HepG2 (cell line): ENCODE measurements at regions not wholly inside any gene's neighbourhood (a gene's known extent, or its start where the extent isn't known, plus 50 kb on each side); places are given as distances from the start of the nearest gene placed in this dataset.

Source experiments
- ATAC-seq: fragments of 200-7000 bp; cut with Tn5 transposase; 3 replicates; pipeline ENCODE4 v1.9.1; 2020; ENCODE audit warnings: mild to moderate bottlenecking, moderate library complexity
- BruUV-seq: library from RNA; stranded (reverse); fragments of 400-500 nt; replicated peaks from 2 replicates; lab custom pipeline; 2021; lab: Mats Ljungman, UMichigan
- CTCF ChIA-PET: fragments of 300-600 bp; formaldehyde crosslinking; extraction: SDS; loops from one replicate; lab custom pipeline; 2021; ENCODE audit warnings: low total read pairs, inconsistent platforms, low intra/inter-chr PET ratio; lab: Yijun Ruan, JAX
- POLR2A ChIA-PET: fragments of 350-600 bp; sonication (Branson Sonifier 250); formaldehyde crosslinking; loops from one replicate; lab custom pipeline; 2020; ENCODE audit warnings: antibody characterized with exemption, inconsistent platforms; lab: Yijun Ruan, JAX
- DNase-seq: peaks from one replicate; pipeline ENCODE4 v3.0.0-alpha.2; 2015; ENCODE audit warnings: low spot score
- FAIRE-seq: peaks from 3 replicates; lab custom pipeline; 2011; peaks lifted over from hg19 to GRCh38; lab: Jason Lieb, UNC
- H2AFZ ChIP-seq: one replicate; pipeline ENCODE4 v1.6.1; 2011; ENCODE audit warnings: low read length, inconsistent platforms
- H3K27ac ChIP-seq: fragments of 300-600 bp; 3 replicates; pipeline ENCODE4 v1.8.0; 2011; ENCODE audit warnings: mixed run types, mild to moderate bottlenecking, mixed read lengths, low read length, inconsistent platforms; ENCODE audit not compliant: insufficient read depth; ENCODE audit errors: extremely low read length
- H3K27me3 ChIP-seq, 2 experiments: fragments of 200-600 bp in 1 of 2; 2 replicates in 1 of 2; 3 replicates in 1 of 2; pipeline versions ENCODE4 v1.6.0 to v1.8.0; 2011; ENCODE audit warnings: low read length in 2 of 2, mild to moderate bottlenecking in 2 of 2, moderate library complexity in 2 of 2, inconsistent platforms in 1 of 2; ENCODE audit not compliant: insufficient read depth in 2 of 2, control insufficient read depth in 1 of 2
- H3K36me3 ChIP-seq, 2 experiments: fragments of 200-600 bp in 1 of 2; replicated peaks in 1 of 2; 2 replicates in 1 of 2; 3 replicates in 1 of 2; pipeline versions ENCODE4 v1.5.1 to v1.8.0; 2011; ENCODE audit warnings: low read length in 2 of 2, inconsistent platforms in 1 of 2; ENCODE audit not compliant: insufficient read depth in 2 of 2, control insufficient read depth in 1 of 2
- H3K4me1 ChIP-seq: 2 replicates; pipeline ENCODE4 v1.5.1; 2012; ENCODE audit warnings: low read length, inconsistent platforms; ENCODE audit not compliant: insufficient read depth
- H3K4me2 ChIP-seq: 2 replicates; pipeline ENCODE4 v1.6.0; 2011; ENCODE audit warnings: low read depth, low read length, inconsistent platforms
- H3K4me3 ChIP-seq, 3 experiments: fragments of 200-600 bp in 1 of 3; sonication (generic), shearing (Covaris generic) in 1 of 3; replicated peaks in 1 of 3; 2 replicates each; pipeline ENCODE4 v1.5.1; 2011 to 2016; ENCODE audit warnings: low read length in 3 of 3, inconsistent platforms in 2 of 3, low read depth in 2 of 3, mild to moderate bottlenecking in 2 of 3, control low read depth in 1 of 3, mixed read lengths in 1 of 3; ENCODE audit not compliant: insufficient read depth in 1 of 3
- H3K79me2 ChIP-seq: one replicate; pipeline ENCODE4 v1.6.1; 2011; ENCODE audit warnings: low read length, inconsistent platforms; ENCODE audit not compliant: insufficient read depth
- H3K9ac ChIP-seq: 2 replicates; pipeline ENCODE4 v1.6.0; 2011; ENCODE audit warnings: mild to moderate bottlenecking, low read depth, low read length, inconsistent platforms; ENCODE audit not compliant: insufficient read depth
- H3K9me3 ChIP-seq: 2 replicates; pipeline ENCODE4 v1.5.1; 2012; ENCODE audit warnings: mild to moderate bottlenecking, low read length
- H4K20me1 ChIP-seq: 2 replicates; pipeline ENCODE4 v1.6.0; 2011; ENCODE audit warnings: inconsistent platforms, mild to moderate bottlenecking, low read length, moderate library complexity; ENCODE audit not compliant: insufficient read depth
- ADNP ChIP-seq: sonication (generic); formaldehyde crosslinking; IDR thresholded peaks from 2 replicates; pipeline ENCODE4 v1.4.0; 2020; ENCODE audit warnings: missing genetic modification reagents
- HNRNPLL ChIP-seq: fragments of 200-400 bp; formaldehyde crosslinking; IDR thresholded peaks from 2 replicates; pipeline ENCODE4 v1.6.1; 2017; ENCODE audit warnings: mild to moderate bottlenecking, low read depth, low read length; ENCODE audit not compliant: poor library complexity, severe bottlenecking
- MAFF ChIP-seq: IDR thresholded peaks from 2 replicates; pipeline ENCODE4 v1.6.1; 2011; ENCODE audit warnings: low read depth, low read length, improper control_type of control experiment
- NRL ChIP-seq: sonication (generic); formaldehyde crosslinking; IDR thresholded peaks from 2 replicates; pipeline ENCODE4 v1.5.0; 2020; ENCODE audit warnings: missing genetic modification reagents, mild to moderate bottlenecking, moderate library complexity, borderline replicate concordance
- SNAI1 ChIP-seq: sonication (generic); formaldehyde crosslinking; IDR thresholded peaks from 2 replicates; pipeline ENCODE4 v1.5.0; 2020; ENCODE audit warnings: mild to moderate bottlenecking, missing genetic modification reagents, borderline replicate concordance
- SNAPC4 ChIP-seq: sonication (generic); formaldehyde crosslinking; IDR thresholded peaks from 2 replicates; pipeline ENCODE4 v1.4.0; 2020; ENCODE audit warnings: mild to moderate bottlenecking, missing genetic modification reagents
- ZBTB20 ChIP-seq: sonication (generic); formaldehyde crosslinking; IDR thresholded peaks from 2 replicates; pipeline ENCODE4 v1.8.1; 2023; ENCODE audit warnings: missing genetic modification reagents, low read depth, mild to moderate bottlenecking, borderline replicate concordance
- ZNF136 ChIP-seq: sonication (generic); formaldehyde crosslinking; IDR thresholded peaks from 2 replicates; pipeline ENCODE4 v1.8.1; 2022; ENCODE audit warnings: low read depth, mild to moderate bottlenecking, moderate library complexity, missing genetic modification reagents
- ZNF281 ChIP-seq: sonication (generic); formaldehyde crosslinking; IDR thresholded peaks from 2 replicates; pipeline ENCODE4 v1.4.0; 2020; ENCODE audit warnings: missing genetic modification reagents, borderline replicate concordance
- ZNF577 ChIP-seq: sonication (generic); formaldehyde crosslinking; IDR thresholded peaks from 2 replicates; pipeline ENCODE4 v1.4.0; 2020; ENCODE audit warnings: mild to moderate bottlenecking, low read depth, missing genetic modification reagents, borderline replicate concordance
- ZSCAN25 ChIP-seq: sonication (generic); formaldehyde crosslinking; IDR thresholded peaks from 2 replicates; pipeline ENCODE4 v1.8.0; 2022; ENCODE audit warnings: mild to moderate bottlenecking, missing genetic modification reagents
- WGBS: methylation state at CpG from one replicate; pipeline ENCODE4 v1.1.6; 2017; ENCODE audit warnings: low lambda C conversion rate; 5-methylcytosine and 5-hydroxymethylcytosine counted together
- in situ Hi-C: cut with HindIII; loops from 2 replicates; pipeline ENCODE4 v1.10.0; 2017; ENCODE audit warnings: low pct_unique_long_range_greater_than_20kb; ENCODE audit not compliant: extremely low pct_ligation_motif_present
- intact Hi-C: fragments of 100-400 bp; cut with micrococcal nuclease; formaldehyde crosslinking; loops from one replicate; pipeline ENCODE4 v1.10.0; 2022; ENCODE audit not compliant: unreplicated experiment

GRCh38 chr1:98403963-98404480 lies 257.5 kb upstream of the SNX7 start:
- Histone ChIP-seq H3K36me3 (no peaks in the 10 kb centered on the region), H3K4me2 (no peak overlapping the region), H3K27ac (no peak overlapping the region), H3K4me1 (no peaks in the 10 kb centered on the region), H3K9me3 (no peaks in the 10 kb centered on the region), H3K9ac (no peak overlapping the region), H2AFZ (no peak overlapping the region), H3K4me3 (no peak overlapping the region), H3K79me2 (no peaks in the 10 kb centered on the region), H3K27me3 (no peaks in the 10 kb centered on the region), H4K20me1 (no peaks in the 10 kb centered on the region)
- POLR2A ChIA-PET, result no interaction called here
- DNase-seq (no peak), FAIRE-seq (no peak), ATAC-seq (no peak)
- intact Hi-C loops (no loop called here), in situ Hi-C loops (no loop called here)
- 2% methylated on average over 2 of the region's 2 CpGs for WGBS
- no TSS peak for BruUV-seq
- CTCF ChIA-PET, result no interaction called here
- no peak for TF ChIP-seq HNRNPLL

GRCh38 chr1:98402860-98403259 lies 258.7 kb upstream of the SNX7 start:
- ATAC-seq (no peak), FAIRE-seq (no peak), DNase-seq (no peak)
- Histone ChIP-seq H3K4me2 (no peak overlapping the region), H3K4me1 (no peaks in the 10 kb centered on the region), H3K27me3 (no peaks in the 10 kb centered on the region), H3K79me2 (no peaks in the 10 kb centered on the region), H3K9ac (no peak overlapping the region), H4K20me1 (no peaks in the 10 kb centered on the region), H3K27ac (no peak overlapping the region), H3K9me3 (no peaks in the 10 kb centered on the region), H3K4me3 (no peak overlapping the region), H2AFZ (no peak overlapping the region), H3K36me3 (no peaks in the 10 kb centered on the region)
- ChIA-PET POLR2A (no interaction called here), CTCF (no interaction called here)
- in situ Hi-C loops (no loop called here), intact Hi-C loops (no loop called here)
- no TSS peak for BruUV-seq
- no peak for TF ChIP-seq ZNF281 (CRISPR knock-in tag)
- TF ChIP-seq ZNF577 (CRISPR knock-in tag), result no peak
- no peak for TF ChIP-seq ADNP (CRISPR knock-in tag)
- TF ChIP-seq NRL (CRISPR knock-in tag), result no peak
- no peak for TF ChIP-seq SNAPC4 (CRISPR knock-in tag)
- no peak for TF ChIP-seq MAFF
- TF ChIP-seq ZNF136 (CRISPR knock-in tag), result no peak
- no peak for TF ChIP-seq ZSCAN25 (CRISPR knock-in tag)
- TF ChIP-seq ZBTB20, result no peak
- no peak for TF ChIP-seq SNAI1 (CRISPR knock-in tag)
- WGBS, result 2% methylated on average over 2 of the region's 2 CpGs
